ENCODE measurements at regions not wholly inside any gene's neighbourhood (a gene's known extent, or its start where the extent isn't known, plus 50 kb on each side); places are given as distances from the start of the nearest gene placed in this dataset.
"Not testable (repeated sequence)": the region's sequence is repeated elsewhere in the genome, so short reads cannot be mapped to it uniquely, and the experiment has no call there.

- in situ Hi-C loops (cut with HindIII; ENCODE audit: low pct_unique_long_range_greater_than_20kb, low sequenced_read_pairs): no loop called here
- no peak for TF ChIP-seq JUND (IDR thresholded peaks at IDR 0.05; ENCODE audit: low read depth)
- DNase-seq (ENCODE audit: low read depth in 1 of 2, low spot score in 1 of 2): no peak
Observed at GRCh38 chr9:88828492-88828974, 162.7 kb upstream of the S1PR3 start.

- in situ Hi-C loops (cut with HindIII; ENCODE audit: low pct_unique_long_range_greater_than_20kb, low sequenced_read_pairs): no loop called here
- no peak for DNase-seq (ENCODE audit: low read depth in 1 of 2, low spot score in 1 of 2)
- no peak for TF ChIP-seq JUND (IDR thresholded peaks at IDR 0.05; ENCODE audit: low read depth)
Observed at GRCh38 chr9:88829276-88829675, 162.0 kb upstream of the S1PR3 start.

GRCh38 chr9:88831713-88832407, 159.4 kb upstream of the S1PR3 start:
- no peak for DNase-seq (ENCODE audit: low read depth in 1 of 2, low spot score in 1 of 2)
- in situ Hi-C loops (cut with HindIII; ENCODE audit: low pct_unique_long_range_greater_than_20kb, low sequenced_read_pairs): no loop called here
- TF ChIP-seq JUND (IDR thresholded peaks at IDR 0.05; ENCODE audit: low read depth): no peak

GRCh38 chr9:88833946-88834345, 157.3 kb upstream of the S1PR3 start:
- no peak for DNase-seq (ENCODE audit: low read depth in 1 of 2, low spot score in 1 of 2)
- in situ Hi-C loops (cut with HindIII; ENCODE audit: low pct_unique_long_range_greater_than_20kb, low sequenced_read_pairs): no loop called here
- no peak for TF ChIP-seq JUND (IDR thresholded peaks at IDR 0.05; ENCODE audit: low read depth)

GRCh38 chr9:88835038-88835466, 156.2 kb upstream of the S1PR3 start:
- no peak for DNase-seq (ENCODE audit: low read depth in 1 of 2, low spot score in 1 of 2)
- in situ Hi-C loops (cut with HindIII; ENCODE audit: low pct_unique_long_range_greater_than_20kb, low sequenced_read_pairs): no loop called here
- no peak for TF ChIP-seq JUND (IDR thresholded peaks at IDR 0.05; ENCODE audit: low read depth)

GRCh38 chr9:88835772-88836171, 155.5 kb upstream of the S1PR3 start:
- no peak for DNase-seq (ENCODE audit: low read depth in 1 of 2, low spot score in 1 of 2)
- TF ChIP-seq JUND (IDR thresholded peaks at IDR 0.05; ENCODE audit: low read depth): no peak
- in situ Hi-C loops (cut with HindIII; ENCODE audit: low pct_unique_long_range_greater_than_20kb, low sequenced_read_pairs): no loop called here

- in situ Hi-C loops (cut with HindIII; ENCODE audit: low pct_unique_long_range_greater_than_20kb, low sequenced_read_pairs): no loop called here
- no peak for DNase-seq (ENCODE audit: low read depth in 1 of 2, low spot score in 1 of 2)
- no peak for TF ChIP-seq JUND (IDR thresholded peaks at IDR 0.05; ENCODE audit: low read depth)
Observed at GRCh38 chr9:88837731-88838130, 153.5 kb upstream of the S1PR3 start.

- DNase-seq (ENCODE audit: low read depth in 1 of 2, low spot score in 1 of 2); in situ Hi-C loops (cut with HindIII; ENCODE audit: low pct_unique_long_range_greater_than_20kb, low sequenced_read_pairs): not testable (repeated sequence)
Observed at GRCh38 chr9:88849878-88850277, 141.4 kb upstream of the S1PR3 start.

- no peak for TF ChIP-seq JUND (IDR thresholded peaks at IDR 0.05; ENCODE audit: low read depth)
- in situ Hi-C loops (cut with HindIII; ENCODE audit: low pct_unique_long_range_greater_than_20kb, low sequenced_read_pairs): no loop called here
- DNase-seq (ENCODE audit: low read depth in 1 of 2, low spot score in 1 of 2): peak in 1 of 2 experiments; percentile 48
Observed at GRCh38 chr9:88852794-88853193, 138.5 kb upstream of the S1PR3 start.

- no peak for TF ChIP-seq JUND (IDR thresholded peaks at IDR 0.05; ENCODE audit: low read depth)
- DNase-seq (ENCODE audit: low read depth in 1 of 2, low spot score in 1 of 2): no peak
Observed at GRCh38 chr9:88870627-88871026, 120.6 kb upstream of the S1PR3 start.

GRCh38 chr9:88871669-88872068, 119.6 kb upstream of the S1PR3 start:
- DNase-seq (ENCODE audit: low read depth in 1 of 2, low spot score in 1 of 2): no peak
- in situ Hi-C loops (cut with HindIII; ENCODE audit: low pct_unique_long_range_greater_than_20kb, low sequenced_read_pairs): no loop called here
- no peak for TF ChIP-seq JUND (IDR thresholded peaks at IDR 0.05; ENCODE audit: low read depth)

More at GRCh38 chr9:88870627-88871026, 120.6 kb upstream of the S1PR3 start:
- in situ Hi-C loops (cut with HindIII; ENCODE audit: low pct_unique_long_range_greater_than_20kb, low sequenced_read_pairs): no loop called here

GRCh38 chr9:88872192-88872946, 118.9 kb upstream of the S1PR3 start:
- no peak for DNase-seq (ENCODE audit: low read depth in 1 of 2, low spot score in 1 of 2)
- in situ Hi-C loops (cut with HindIII; ENCODE audit: low pct_unique_long_range_greater_than_20kb, low sequenced_read_pairs): no loop called here
- no peak for TF ChIP-seq JUND (IDR thresholded peaks at IDR 0.05; ENCODE audit: low read depth)

- no peak for TF ChIP-seq JUND (IDR thresholded peaks at IDR 0.05; ENCODE audit: low read depth)
- in situ Hi-C loops (cut with HindIII; ENCODE audit: low pct_unique_long_range_greater_than_20kb, low sequenced_read_pairs): no loop called here
- no peak for DNase-seq (ENCODE audit: low read depth in 1 of 2, low spot score in 1 of 2)
Observed at GRCh38 chr9:88873635-88874034, 117.6 kb upstream of the S1PR3 start.

Data from T47D (cell line).